ENCODE measurements at regions not wholly inside any gene's neighbourhood (a gene's known extent, or its start where the extent isn't known, plus 50 kb on each side); places are given as distances from the start of the nearest gene placed in this dataset.

DNA sequence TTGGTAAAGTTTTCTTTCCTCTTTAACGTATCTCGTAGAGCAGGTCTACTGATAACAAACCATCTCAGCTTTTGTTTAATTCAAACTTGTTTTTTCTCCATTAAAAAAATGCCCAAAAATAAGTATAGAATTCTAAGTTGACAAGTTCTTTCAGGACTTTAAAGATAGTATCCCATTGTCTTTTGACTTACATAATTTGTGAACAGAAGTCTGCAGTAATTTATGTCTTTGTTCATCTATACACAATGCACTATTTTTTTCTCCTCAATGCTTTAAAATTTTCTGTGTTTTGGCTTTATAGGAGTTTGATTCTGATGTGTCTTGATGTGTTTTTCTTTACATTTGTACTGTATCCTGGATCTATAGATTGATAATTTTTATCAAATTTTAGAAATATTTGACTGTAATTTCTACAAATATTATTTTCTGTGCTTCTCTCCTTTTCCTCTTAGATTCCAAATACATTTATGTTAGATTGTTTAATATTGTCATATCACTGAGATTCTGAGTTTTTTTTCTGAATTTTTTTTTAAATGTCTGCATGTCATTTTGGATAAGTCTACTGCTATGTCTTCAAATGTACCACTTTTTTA is 143.3 kb downstream of the FTCDNL1 start:
- DNase-seq, result no peak

DNA sequence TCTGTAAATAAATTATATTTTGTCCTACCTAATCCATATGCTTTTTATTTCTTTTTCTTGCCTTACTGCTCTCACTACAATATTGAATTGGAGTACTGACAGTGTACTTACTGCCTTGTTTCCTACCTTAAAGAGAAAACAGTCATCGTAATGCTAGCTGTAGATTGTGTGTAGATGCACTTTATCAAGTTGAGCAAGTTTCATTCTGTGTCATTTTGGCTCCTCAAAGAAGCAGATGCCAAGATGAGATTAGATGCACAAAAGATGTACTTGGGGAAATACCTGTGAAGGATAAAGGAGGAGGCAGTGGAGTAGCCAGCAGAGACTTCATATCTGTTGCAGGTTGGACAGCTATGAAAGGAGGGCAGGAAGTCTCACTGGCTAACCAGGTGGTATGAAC is 145.5 kb downstream of the FTCDNL1 start:
- no peak for DNase-seq

DNA sequence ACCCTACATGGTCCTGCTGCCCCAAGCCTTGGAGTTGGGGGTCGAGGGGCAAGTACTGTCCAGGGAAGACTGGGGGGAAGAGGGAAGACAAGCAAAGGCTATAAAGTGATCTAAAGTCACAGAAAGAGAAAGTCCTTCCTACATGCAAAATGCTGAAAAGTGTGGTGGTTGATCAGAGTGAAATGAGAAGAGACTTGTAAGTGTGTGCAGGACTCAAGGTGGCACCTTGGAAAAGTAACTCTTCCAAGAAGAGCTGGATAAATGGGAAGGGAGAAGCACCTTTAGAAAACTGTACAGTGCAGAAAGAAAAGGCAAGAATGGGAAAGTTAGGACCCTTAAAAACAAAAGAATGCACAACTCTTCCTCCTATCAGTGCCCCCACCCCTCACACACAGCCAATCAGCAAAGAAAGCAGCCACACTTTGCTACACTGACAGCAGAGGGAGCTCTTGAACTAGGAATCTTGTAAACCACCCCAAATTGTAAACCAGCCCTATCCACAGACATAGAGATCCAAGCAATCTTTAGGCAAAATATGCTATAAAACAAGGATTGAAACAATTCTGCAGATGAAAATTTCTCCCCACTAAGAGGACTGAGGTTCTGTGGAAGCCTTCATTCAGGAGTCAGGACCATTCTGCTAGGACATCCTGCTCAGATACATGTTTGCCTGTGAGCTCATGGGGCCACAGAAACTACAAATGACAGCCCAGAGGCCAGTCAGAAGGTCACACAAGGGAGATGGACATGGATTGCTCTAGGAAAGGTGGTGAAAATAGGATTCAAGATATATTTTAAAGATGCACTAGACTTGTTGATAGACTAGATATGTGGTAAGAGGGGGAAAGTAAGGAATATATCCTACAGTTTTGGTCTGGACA is 146.4 kb downstream of the FTCDNL1 start:
- DNase-seq, result peak; percentile 31

DNA sequence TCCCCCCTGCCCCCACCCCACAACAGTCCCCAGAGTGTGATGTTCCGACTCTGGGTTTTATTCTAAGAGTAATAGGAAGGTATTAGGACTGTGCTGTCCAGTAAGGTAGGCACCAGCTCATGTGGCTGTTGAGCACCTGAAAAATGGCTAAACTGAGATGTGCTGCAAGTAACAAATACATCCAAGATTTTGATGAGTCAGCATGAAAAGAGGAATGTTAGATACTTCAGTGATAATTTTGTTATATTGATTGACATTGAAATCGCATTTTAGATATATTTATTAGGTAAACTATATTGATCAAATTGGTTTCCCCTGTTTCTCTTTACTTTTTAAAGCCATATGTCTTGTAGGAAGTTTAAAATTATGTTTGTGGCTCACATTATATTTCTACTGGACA is 147.8 kb downstream of the FTCDNL1 start:
- no peak for DNase-seq

DNA sequence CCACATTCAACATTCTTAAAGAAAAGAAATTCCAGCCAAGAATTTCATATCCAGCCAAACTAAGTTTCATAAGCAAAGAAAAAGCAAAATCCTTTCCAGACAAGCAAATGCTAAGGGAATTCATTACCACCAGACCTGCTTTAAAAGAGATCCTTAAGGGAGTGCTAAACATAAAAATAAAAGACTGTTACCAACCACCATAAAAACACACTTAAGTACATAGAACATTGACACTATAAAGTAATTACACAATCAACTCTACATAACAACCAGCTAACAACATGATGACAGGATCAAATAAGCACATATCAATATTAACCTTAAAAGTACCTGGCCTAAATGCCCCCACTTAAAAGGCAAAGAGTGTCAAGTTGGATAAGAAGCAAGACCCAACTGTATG is 153.5 kb downstream of the FTCDNL1 start:
- no peak for DNase-seq

DNA sequence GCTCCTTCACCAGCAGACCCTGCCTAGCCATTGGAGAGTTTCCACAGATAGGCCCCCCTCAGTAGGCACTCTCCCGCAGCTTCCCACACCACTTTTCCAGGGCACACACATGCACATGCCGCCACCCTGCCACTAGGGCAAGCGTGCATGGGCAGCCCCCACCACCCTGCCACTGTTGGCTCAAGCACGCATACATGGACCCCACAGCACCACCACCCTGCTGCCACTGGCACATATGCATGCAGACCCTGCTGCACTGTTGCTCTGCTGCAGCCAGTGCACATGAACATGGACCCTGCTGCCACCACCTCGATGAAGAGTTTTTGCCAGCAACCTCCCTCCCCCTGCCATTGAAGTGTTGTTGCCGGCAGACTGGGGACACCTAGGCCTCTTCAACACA is 154.9 kb downstream of the FTCDNL1 start:
- DNase-seq, result no peak

DNA sequence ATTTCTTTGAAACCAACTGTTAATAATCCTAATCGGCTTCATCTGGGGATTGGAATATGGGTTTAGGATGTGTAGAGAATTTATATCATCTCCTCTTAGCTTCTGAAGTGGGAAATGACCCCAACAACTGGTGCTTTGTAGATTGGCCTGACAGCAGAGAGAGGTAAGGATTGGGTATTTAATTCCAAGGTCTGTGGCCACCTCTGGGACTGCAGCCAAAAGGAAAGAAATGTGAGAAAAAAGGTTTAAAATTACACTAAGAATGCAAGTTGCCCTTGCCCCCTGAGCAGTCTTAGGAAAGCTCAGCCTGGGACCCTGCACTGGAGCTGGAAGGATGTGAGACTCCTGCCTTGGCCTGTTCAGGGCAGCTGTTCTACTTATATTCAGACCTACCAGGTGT is 157.1 kb downstream of the FTCDNL1 start:
- no peak for DNase-seq

DNA sequence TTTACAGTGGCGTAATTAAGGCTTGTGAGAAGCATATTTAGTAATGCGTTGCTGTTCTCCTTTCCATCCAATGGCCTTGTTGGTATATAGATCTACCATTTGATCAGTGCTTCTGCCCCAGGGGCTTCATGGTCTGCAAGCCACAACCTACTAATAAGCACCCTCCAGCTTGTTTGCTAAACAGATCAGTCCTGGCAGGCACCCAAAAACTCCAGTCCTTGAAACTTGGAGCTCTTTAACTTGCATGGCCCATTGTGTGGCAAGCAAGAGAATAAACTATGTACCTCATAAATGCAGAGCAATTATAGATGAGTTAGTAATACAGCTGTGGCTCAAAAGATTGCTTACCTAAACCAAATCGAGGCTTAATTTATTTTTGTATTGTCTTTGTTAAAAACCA is 158.5 kb downstream of the FTCDNL1 start:
- no peak for DNase-seq

DNA sequence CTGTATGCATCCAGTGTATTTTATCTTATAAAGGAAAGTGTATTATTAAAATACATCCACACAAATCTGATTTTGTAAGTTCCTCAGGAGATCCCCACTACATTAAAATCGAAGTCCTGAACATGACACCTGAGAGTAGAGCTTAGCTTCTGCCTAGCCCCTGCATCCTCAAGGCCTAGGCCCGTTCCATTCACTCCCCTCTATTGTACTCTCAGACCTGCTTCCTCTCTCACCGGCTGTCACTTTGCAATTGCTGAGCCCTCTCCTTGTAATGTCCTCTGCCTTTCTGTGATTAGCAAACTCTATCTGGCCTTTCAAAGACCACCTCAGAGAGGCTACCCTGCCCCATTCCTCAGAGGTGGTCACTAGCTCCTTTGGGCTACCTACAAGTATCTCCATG is 160.8 kb downstream of the FTCDNL1 start:
- no peak for DNase-seq

DNA sequence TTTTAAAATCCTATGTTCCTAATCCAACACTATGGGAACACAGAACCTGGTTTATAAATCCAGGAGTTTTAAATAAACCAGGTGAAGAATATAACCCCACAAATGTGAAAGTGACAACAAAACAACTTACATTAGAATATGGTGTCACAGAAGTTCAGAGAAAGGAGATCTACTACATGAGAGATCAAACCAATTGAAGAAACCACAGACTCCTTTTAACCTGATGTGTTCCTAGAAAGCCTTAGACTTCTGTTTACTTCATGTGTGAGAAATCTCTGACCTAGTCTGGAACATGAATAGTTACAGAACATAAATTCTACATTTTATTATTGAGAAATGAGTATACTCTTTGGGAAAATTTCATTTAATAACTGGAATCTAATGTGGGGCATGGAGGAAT is 165.3 kb downstream of the FTCDNL1 start:
- DNase-seq, result no peak

DNA sequence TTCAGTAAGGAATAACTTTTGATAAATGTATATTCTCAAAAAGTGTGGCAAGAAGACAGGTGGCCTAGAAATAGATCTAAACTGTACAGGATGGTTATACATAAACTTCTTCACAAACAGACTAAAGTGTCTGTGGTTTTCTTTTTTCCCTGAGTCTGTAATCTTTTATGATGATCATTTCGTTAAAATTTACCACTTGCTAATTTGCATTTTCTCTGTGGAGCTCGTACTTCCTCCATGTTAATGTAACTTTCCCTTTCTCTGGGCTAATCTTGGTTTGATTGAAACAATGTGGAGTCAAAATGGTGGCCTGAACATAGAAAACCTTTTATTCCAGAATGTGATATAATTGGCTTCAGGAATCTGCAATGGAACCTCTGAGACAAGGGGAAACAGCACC is 166.2 kb downstream of the FTCDNL1 start:
- DNase-seq, result no peak

DNA sequence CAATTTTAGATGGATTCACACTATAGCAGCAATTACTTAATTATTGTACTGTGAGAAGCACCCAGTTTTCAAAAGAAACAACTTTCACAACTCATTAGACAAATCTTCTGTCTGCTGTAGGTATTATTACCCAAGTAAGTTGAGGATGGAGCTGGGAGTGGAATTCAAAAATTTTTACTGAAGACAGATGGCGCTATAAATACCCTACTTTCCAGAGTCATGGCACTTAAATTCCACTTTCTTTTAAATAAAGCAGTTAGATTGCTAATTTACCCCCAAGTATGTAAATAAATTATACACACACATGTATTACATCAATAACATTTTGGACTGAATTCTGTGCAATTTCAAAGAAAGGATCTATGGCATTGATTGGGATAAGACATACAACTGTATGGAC is 166.8 kb downstream of the FTCDNL1 start:
- DNase-seq, result no peak

DNA sequence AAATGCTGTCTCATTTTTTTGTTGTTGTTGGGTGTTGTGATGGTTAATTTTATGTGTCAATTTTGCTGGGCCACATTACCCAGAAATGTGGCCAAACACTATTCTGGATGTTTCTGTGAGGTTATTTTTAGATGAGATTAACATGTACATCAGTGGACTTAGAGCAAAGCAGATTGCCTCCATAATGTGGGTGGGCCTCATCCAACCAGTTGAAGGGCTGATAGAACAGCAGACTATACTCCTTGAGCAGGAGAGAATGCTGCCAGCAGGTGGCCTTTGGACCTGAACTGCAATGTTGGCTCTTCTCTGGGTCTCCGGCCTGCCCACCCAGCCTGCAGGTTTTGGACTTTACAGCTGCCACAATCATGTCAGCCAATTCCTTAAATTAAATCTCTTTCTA is 169.0 kb downstream of the FTCDNL1 start:
- DNase-seq, result no peak

DNA sequence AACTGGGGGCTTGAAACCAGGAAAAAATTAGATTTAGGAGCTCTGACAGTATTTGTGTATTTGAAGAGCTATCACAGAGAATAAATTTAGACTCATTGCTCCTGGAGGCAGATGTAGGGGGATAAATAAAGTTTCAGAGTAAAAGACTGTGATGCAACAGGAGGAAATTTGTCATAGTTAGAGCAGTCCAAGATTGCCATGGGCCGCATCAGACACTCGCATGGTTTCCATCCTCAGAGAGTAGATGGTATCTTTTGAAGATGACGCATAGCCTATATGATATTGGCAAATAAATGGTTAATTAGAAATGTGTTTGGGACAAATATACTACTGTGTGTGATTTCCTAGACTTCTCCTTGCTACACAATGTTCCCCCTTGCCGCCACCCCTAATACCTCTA is 170.5 kb downstream of the FTCDNL1 start:
- DNase-seq, result no peak

DNA sequence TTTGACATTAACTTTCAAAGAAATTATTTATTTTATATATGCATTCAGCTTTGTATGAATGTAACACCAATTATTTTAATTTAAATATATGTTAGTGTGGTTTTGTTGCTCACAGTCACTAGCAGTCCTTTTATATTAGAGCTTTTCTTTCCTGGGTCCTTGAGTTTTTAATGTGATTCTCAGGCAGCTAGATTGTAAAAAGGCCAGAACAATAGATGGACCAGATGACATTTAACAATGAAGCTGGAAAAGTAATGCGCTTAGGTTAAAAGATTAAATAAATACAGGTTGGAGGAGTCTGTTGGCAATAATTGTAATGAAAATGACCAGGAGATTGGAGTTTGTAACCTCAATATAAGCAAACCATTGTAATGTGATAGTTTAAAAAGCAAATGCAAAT is 171.1 kb downstream of the FTCDNL1 start:
- DNase-seq, result no peak

DNA sequence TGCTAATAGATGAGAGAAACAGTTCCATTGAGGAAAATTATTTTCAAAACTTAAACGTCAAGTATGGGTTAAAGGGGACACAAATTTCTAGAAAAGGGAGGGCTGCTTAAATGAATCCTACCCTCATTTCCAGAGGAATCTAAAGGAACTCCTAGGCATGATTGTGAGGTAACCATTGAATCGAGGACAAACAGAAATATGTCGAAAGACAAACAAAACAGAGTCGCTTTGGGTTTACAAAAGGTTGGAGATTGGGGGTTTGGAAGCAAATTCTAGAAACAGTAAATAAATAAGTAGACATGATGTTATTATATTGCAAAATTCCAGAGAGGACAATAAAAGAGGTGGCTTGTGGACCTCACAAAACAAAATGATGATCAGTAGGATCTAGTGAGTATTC is 173.1 kb downstream of the FTCDNL1 start:
- DNase-seq, result no peak

DNA sequence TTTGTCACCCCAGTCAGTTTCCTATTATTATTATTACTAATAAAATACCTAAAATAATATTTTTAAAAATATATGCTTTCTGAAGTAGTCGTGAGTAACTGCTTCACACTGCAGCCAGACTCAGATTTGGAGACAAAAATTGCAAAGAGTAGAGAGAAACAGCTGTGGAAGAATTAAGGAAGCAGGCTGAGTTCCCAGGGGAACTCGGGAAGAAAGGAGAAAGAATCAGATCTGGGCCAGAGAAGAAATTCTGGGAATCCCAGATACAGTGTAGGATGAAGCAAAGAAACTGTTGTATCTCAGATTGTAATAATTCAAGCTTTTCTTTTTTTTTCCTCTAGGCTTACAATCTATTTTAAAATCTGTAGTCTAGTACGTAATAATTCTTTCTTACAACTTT is 182.3 kb downstream of the FTCDNL1 start:
- no peak for DNase-seq

DNA sequence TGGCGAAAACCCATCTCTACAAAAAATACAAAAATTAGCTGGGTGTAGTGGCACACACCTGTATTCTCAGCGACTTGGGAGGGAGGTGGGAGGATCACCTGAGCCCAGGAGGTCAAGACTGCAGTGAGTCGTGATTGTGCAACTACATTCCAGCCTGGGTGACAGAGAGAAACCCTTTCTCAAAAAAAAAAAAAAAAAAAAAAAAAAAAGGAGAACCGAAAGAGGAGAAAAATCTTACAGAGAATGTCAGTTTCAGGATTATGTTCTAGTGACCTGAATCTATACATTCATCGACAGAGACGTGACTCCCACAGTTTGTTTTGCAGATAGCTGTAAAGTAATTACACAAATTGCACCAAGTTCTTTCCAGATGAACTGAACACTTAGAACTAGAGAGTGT is 187.8 kb downstream of the FTCDNL1 start:
- no peak for DNase-seq

DNA sequence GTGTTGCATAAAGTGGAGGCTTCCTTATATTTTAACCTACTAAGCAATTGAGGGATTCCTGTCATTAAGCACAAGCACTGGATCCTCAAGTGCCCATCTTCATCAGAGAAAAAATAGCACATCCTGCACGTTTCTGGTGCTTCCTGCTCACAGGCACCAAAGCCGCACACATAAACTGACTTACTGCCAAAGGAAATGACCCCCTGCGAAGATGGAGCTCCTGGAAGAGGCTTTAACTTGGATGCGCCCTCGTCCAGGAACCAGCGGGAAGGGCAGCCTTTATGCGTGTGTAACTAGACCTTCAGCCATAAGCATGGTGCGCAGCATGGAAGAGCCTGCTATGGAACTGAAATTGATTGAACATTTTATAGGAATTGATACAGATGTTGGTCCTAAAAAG is 188.7 kb downstream of the FTCDNL1 start:
- no peak for DNase-seq

DNA sequence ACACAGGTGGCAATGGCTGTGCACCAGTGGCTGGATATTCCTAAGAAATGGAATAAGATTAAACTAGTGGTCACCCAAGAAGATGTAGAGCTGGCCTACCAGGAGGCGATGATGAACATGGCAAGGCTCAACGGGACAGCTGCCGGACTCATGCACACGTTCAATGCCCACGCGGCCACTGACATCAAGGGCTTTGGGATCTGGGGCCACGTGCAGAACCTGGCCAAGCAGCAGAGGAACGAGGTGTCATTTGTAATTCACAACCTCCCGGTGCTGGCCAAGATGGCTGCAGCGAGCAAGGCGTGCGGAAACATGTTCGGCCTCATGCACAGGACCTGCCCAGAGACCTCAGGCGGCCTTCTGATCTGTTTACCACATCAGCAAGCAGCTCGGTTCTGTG is 190.8 kb downstream of the FTCDNL1 start:
- no peak for DNase-seq

DNA sequence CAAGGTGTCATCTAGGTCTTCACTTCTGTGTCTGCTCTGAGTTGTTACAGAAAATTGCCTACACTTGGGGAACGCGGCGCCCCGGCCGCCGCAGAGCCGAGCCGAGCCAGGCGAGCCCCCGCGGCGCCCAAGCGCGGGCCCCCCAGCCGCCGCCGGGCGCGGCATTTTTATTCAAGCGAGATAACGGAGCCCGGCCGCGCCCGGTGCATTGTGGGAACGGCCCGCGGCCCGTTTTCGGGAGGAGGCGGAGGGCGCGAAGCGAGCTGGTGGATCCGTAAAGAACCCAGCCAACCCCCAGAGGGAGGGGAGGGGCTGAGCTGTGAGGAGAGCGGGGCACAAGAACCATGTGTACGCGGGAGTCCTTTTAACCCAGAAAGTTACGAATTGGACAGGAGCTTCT is 191.8 kb downstream of the FTCDNL1 start:
- no peak for DNase-seq

DNA sequence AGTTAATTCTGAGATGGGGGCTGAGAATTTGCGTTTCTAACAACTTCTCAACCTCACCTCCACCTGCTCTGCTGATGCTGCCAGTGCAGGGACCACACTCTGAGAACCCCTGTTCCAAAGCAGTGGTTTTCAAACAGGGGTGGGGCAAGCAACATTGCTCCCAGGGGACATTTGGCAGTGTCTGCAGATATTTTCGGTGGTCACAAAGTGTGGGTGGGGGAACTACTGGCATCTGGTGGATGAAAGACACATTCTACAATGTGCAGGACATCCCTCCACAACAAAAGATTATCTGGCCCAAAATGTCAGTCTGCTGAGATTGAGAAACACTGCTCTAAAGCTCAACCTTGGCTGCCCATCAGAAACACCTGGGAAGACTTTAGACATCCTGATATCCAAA is 188.7 kb upstream of the SATB2 start:
- no peak for DNase-seq

DNA sequence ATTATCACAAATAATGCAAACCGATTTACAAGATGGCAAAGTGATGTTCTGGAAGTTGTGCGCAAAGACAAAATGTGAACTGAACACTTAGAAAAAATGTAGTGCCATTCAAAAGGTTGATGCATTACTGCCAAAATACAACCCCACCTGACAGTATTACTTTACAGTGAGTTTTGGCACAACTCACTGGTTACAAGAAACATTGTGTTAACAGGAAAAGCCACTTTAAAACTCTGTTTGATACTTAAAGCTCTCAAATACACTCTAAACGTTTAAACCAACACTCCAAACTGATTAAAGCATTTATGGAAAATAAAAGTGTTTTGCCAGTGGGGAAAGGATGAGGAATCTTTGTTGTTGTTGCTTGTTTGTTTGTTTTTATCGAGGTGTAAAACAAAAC is 173.4 kb upstream of the SATB2 start:
- no peak for DNase-seq

DNA sequence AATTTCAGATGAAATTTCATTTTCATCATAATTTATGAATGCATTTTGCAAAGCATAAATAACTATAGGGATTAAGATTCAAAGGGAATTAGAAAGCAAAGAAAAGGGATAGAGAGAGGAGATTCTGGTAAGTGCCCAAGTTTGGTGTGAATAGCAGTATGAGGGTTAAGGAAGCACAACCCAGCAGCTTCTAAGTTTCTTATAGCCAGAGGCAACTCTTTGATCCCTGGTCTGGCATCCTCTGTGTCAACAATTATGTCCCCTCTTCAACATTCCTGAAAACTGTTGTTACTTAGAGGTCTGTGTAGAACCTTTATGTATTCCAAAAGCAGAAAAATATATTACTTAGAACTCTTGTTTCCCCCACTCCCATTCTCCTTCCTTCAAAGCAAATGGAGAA is 171.6 kb upstream of the SATB2 start:
- DNase-seq, result no peak

DNA sequence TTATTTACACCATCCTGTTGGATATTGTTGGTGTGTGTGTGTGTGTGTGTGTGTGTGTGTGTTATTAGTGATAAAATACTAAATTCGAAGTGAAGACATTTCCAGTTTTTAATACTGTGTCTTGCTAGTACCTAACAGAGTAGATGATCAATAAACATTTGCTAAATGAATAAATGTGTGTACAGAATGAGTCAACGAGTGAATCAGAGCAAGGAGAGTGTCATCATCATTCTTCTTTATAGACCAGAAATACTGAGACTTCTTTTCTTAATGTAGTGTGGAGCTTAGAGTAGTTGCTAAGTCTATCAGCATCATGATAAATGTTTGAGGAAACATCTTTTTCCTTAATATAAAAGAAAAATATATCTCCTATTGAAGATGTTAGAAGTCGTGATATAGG is 169.7 kb upstream of the SATB2 start:
- no peak for DNase-seq
